Duodenal mucosa (tissue), 2 donors: ENCODE measurements at regions not wholly inside any gene's neighbourhood (a gene's known extent, or its start where the extent isn't known, plus 50 kb on each side); places are given as distances from the start of the nearest gene placed in this dataset.

Experiments
- H3K27ac ChIP-seq: one replicate; pipeline ENCODE4 v1.7.0; 2013; ENCODE audit warnings: low read depth, low read length
- H3K27me3 ChIP-seq, 2 donors: one replicate each; pipeline ENCODE4 v1.7.0; 2013; ENCODE audit warnings: low read length in 2 of 2, control low read depth in 1 of 2; ENCODE audit not compliant: insufficient read depth in 2 of 2, control insufficient read depth in 1 of 2
- H3K36me3 ChIP-seq, 2 donors: one replicate each; pipeline ENCODE4 v1.7.0; 2013; ENCODE audit warnings: low read length in 2 of 2, control low read depth in 1 of 2; ENCODE audit not compliant: insufficient read depth in 2 of 2, control insufficient read depth in 1 of 2
- H3K4me1 ChIP-seq, 2 donors: one replicate each; pipeline ENCODE4 v1.7.0; 2013; ENCODE audit warnings: low read length in 2 of 2, control low read depth in 1 of 2; ENCODE audit not compliant: insufficient read depth in 2 of 2, control insufficient read depth in 1 of 2
- H3K4me3 ChIP-seq, 2 donors: one replicate each; pipeline ENCODE4 v1.7.0; 2013; ENCODE audit warnings: low read length in 2 of 2, low read depth in 1 of 2
- H3K9ac ChIP-seq, 2 donors: one replicate each; pipeline ENCODE4 v1.7.0; 2013; ENCODE audit warnings: low read length in 2 of 2, low read depth in 1 of 2
- H3K9me3 ChIP-seq, 2 donors: one replicate each; pipeline ENCODE4 v1.7.0; 2013; ENCODE audit warnings: low read length in 2 of 2, control low read depth in 1 of 2; ENCODE audit not compliant: control insufficient read depth in 1 of 2

DNA sequence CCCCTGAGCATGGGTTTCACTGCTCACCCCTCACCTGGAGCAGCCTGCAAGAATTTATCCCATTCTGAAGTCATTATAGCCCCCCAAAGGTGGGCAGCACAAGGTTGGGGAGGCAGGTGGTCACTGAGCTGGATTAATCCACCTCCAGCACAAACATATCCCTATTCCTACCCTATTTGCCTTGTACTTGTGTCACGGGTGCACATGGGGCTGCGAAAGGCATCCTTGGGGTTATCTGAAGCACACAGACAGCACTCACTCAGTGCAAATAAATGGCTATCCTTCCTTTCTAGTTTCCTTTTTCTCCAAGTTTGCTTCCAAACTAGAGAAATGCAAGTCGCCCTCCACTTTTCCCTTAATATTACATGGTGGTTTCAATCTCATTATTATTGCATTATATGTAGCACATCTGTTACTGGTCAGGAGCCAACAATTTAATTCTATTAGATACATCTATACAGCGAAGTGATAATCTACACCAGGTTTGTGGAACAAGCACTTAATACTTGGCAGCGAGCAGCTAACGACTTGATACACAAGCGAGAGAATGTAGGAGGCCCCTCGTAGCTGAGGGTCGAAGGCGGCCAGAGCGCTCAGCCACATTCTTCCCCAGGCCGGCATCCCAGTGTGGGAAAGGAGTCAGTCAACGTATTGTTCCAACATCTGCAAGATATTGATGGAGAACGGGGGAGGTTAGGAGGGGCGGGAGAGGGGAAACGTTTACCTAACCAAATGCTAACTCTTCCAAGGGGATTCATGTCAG lies 121.3 kb upstream of the HABP2 start:
- Histone ChIP-seq H3K9me3 (no peaks in the 10 kb centered on the region), H3K27ac (no peak overlapping the region), H3K27me3 (no peaks in the 10 kb centered on the region), H3K4me3 (no peak overlapping the region), H3K9ac (no peak overlapping the region), H3K4me1 (no peaks in the 10 kb centered on the region), H3K36me3 (no peaks in the 10 kb centered on the region)

DNA sequence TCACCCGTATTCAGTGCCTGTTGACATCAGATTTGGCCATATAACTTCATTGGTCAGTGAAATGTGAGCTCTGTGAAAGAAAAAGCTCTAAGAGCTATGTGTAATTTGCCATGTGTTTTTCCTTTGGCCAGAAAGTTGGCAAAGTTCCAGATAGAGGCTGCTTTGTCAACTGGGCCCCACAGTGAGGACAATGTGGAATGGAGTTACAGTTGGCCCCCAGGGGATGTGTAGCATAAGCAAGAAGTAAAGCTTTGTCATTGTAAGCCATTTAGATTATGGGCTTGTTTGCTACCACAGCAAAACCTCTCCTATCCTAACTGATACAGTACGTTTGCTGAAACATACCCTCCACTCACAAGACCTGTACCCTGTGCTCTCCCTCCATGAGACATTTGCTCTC lies 119.1 kb upstream of the HABP2 start:
- Histone ChIP-seq H3K4me1 (no peaks in the 10 kb centered on the region), H3K4me3 (no peak overlapping the region), H3K27ac (no peak overlapping the region), H3K9me3 (no peaks in the 10 kb centered on the region), H3K27me3 (no peaks in the 10 kb centered on the region), H3K36me3 (no peaks in the 10 kb centered on the region), H3K9ac (no peak overlapping the region)

DNA sequence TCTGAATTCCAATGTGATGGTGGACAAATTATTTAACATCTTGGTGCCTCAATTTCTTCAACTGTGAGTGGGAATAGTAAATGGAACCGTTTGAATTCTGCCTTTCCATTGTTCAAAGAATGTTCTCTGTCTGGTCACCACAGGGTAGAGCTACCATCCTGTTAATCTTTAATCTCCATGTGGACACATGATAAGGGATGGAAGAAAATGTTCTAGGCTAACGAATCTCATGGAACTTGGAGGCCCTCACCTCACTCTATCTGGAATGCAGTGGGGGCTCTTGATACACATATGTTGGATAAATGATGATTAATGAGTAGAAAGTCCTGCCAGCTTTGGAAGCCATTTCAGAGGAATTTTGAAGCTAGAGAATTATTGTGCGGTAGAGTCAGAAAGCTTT lies 118.5 kb upstream of the HABP2 start:
- no peaks in the 10 kb centered on the region for H3K27me3 ChIP-seq
- H3K9me3 ChIP-seq, result no peaks in the 10 kb centered on the region
- no peak overlapping the region for H3K4me3 ChIP-seq
- H3K27ac ChIP-seq, result no peak overlapping the region
- no peaks in the 10 kb centered on the region for H3K4me1 ChIP-seq
- no peaks in the 10 kb centered on the region for H3K36me3 ChIP-seq
- H3K9ac ChIP-seq, result no peak overlapping the region

DNA sequence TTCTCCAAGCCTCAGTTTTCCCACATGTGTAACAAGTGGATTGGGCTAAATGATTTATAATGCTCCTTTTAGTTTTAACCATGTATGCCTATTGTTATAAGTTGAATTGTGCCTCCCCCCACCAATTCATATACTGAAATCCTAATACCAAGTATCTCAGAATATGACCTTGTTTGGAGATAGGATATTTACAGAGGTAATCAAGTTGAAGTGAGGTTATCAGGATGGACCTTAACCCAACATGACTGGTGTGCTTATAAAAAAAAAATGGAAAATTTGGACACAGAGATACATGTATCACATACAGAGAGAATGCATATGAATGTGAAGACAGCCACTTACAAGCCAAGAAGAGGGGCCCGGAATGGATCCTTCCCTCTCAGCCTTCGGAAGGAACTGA lies 117.9 kb upstream of the HABP2 start:
- Histone ChIP-seq H3K4me1 (no peaks in the 10 kb centered on the region), H3K9ac (no peak overlapping the region), H3K36me3 (no peaks in the 10 kb centered on the region), H3K27ac (no peak overlapping the region), H3K9me3 (no peaks in the 10 kb centered on the region), H3K27me3 (no peaks in the 10 kb centered on the region), H3K4me3 (no peak overlapping the region)

DNA sequence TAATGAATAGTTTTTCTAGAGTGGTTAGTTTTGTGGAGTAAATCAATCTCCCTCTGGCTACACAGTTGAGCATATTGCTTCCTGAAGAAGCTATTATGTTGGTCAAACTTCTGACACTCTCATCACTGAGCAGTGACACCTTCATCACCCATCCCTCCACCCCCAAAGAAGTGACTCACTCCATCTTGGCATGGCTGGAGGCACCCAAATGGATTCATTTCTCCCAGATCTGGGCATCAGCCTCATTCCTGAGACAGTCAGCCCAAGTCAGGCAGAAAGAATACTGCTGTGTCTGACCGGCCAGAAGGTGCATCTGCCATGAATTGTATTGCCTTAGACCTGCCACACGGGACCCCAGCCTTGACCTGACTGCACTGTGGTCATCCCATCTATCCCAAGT lies 117.0 kb upstream of the HABP2 start:
- Histone ChIP-seq H3K27me3 (no peaks in the 10 kb centered on the region), H3K36me3 (no peaks in the 10 kb centered on the region), H3K4me3 (no peak overlapping the region), H3K9me3 (no peaks in the 10 kb centered on the region), H3K9ac (no peak overlapping the region), H3K4me1 (no peaks in the 10 kb centered on the region), H3K27ac (no peak overlapping the region)

DNA sequence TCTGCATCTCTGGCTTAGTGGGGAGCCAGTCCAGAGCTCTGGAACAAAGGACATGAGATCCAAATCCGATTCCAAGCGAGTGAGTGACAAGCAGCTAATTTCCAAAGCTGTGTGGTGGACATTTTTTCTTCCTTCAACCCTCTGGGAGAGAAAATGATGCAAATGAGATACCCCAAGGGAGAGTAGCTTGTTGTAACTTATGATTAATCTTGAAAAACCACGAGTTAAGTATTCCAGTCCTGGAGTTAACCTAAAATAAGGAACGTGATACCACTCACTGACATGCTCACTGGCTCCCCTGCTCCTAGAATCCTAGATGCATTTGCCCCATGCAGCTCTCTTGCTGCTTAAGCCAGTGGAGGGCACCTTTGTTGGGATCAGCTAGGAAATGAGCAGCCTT lies 116.0 kb upstream of the HABP2 start:
- no peak overlapping the region for H3K4me3 ChIP-seq
- no peaks in the 10 kb centered on the region for H3K4me1 ChIP-seq
- H3K36me3 ChIP-seq, result no peaks in the 10 kb centered on the region
- H3K27me3 ChIP-seq, result no peaks in the 10 kb centered on the region
- no peak overlapping the region for H3K9ac ChIP-seq
- H3K27ac ChIP-seq, result no peak overlapping the region
- H3K9me3 ChIP-seq, result no peaks in the 10 kb centered on the region

DNA sequence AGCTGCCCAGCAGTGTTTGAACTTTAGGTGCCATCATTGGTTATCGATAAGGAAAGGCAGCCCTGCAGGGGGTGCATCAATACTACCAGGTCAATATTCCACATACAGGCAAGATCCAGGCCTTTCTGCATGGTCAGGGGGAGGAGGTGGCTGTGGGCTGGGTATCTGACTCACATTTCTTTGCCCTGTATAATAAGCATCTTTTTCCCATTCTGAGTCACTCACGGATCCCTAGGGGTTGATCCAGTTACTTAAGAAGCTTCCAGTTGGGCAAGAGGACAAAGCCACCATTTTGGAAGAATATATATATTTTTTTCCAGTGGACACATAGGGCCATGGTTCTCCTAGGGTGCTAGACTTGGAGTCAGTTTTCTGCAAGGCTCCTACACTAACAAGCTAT lies 114.2 kb upstream of the HABP2 start:
- Histone ChIP-seq H3K9ac (no peak overlapping the region), H3K4me3 (no peak overlapping the region), H3K27ac (no peak overlapping the region), H3K4me1 (no peaks in the 10 kb centered on the region), H3K36me3 (no peaks in the 10 kb centered on the region), H3K27me3 (no peaks in the 10 kb centered on the region), H3K9me3 (no peaks in the 10 kb centered on the region)

DNA sequence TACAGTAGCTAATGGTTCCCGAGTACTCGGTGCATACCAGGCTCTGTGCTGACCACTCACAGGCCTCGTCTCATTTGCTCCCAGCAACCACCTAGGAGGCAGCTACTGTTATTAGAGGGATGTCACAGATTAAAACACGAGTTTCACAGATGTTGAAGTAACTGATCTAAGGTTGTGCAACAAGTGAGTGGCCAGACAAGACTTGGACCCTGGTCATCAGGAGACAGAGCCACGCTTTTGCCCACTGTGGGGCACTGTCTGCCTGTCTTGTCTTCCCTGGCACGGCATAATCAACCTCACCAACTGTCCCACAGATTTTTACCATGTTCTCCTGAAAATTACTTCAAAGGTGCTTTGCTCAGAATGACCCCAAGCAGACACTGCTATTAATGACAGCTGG lies 111.6 kb upstream of the HABP2 start:
- Histone ChIP-seq H3K9me3 (no peaks in the 10 kb centered on the region), H3K4me3 (no peak overlapping the region), H3K9ac (no peak overlapping the region), H3K36me3 (no peaks in the 10 kb centered on the region), H3K27ac (no peak overlapping the region), H3K4me1 (no peaks in the 10 kb centered on the region), H3K27me3 (no peaks in the 10 kb centered on the region)

DNA sequence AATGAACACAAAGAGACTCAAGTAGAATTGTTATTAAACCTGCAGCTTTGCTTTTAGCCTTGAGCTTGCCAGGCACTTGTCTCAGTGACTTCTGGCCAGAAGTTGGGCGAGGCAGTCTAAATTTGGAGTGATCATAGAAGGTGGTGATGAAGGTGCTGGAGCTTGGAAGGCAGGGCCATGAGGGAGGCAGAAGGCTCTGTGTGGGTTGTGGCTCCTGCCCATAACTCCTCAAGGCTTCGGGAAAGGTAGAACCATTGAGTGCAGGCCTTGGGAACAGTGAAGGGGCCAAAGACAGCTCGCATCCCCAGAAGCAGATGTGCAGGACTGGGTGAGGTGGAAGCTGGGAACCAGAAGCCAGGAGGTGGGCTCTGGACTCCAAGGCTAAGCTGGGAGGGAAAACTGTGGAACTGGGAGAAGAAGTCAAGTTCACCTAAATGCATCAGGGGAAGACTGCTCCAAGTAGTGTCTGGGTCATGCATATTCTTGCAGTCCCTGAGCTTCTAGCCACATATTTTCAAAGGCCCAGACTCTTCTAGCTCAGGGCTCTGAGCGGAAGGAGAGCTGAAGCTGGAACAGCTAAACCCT lies 111.1 kb upstream of the HABP2 start:
- H3K36me3 ChIP-seq, result no peaks in the 10 kb centered on the region
- no peak overlapping the region for H3K4me3 ChIP-seq
- no peak overlapping the region for H3K9ac ChIP-seq
- H3K27ac ChIP-seq, result no peak overlapping the region
- H3K4me1 ChIP-seq, result no peaks in the 10 kb centered on the region
- no peaks in the 10 kb centered on the region for H3K9me3 ChIP-seq
- H3K27me3 ChIP-seq, result no peaks in the 10 kb centered on the region

DNA sequence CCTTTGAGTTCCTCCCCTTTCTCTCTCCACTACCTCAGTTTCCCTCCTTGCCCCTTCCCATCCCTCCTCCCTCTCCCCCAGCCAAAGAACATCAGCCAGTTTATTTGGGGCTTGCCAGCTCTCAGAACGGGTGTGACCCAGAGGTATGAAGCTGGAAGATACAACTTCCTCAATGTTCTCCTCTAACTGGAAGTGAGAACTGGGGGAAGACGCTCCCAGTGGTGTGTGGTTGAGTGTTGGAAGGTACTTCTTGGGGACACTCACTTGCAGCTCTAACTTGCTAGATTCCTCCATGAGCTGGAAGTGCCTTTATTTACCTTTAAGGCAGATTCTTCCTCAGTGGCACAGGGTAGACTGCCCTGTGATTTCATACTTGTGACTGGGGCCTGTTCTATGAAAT lies 110.5 kb upstream of the HABP2 start:
- Histone ChIP-seq H3K27me3 (no peaks in the 10 kb centered on the region), H3K9me3 (no peaks in the 10 kb centered on the region), H3K9ac (no peak overlapping the region), H3K36me3 (no peaks in the 10 kb centered on the region), H3K4me1 (no peaks in the 10 kb centered on the region), H3K27ac (no peak overlapping the region), H3K4me3 (no peak overlapping the region)
